ENCODE measurements at regions not wholly inside any gene's neighbourhood (a gene's known extent, or its start where the extent isn't known, plus 50 kb on each side); places are given as distances from the start of the nearest gene placed in this dataset.
"Not testable (repeated sequence)": the region's sequence is repeated elsewhere in the genome, so short reads cannot be mapped to it uniquely, and the experiment has no call there.

- DNase-seq; H3K4me3 Mint-ChIP-seq; CTCF ChIA-PET; H3K9me3 Mint-ChIP-seq (ENCODE audit: low read depth); H3K36me3 Mint-ChIP-seq; H3K4me1 Mint-ChIP-seq; H3K27me3 Mint-ChIP-seq; ATAC-seq; H3K27ac Mint-ChIP-seq: not testable (repeated sequence)
Measured at GRCh38 chr15:36163983-36164382, 415.4 kb upstream of the CDIN1 start.

- Mint-ChIP-seq H3K36me3 (no peaks in the 10 kb centered on the region), H3K4me3 (no peak overlapping the region), H3K9me3 (ENCODE audit: low read depth) (peaks cover 4% of the 10 kb centered on the region), H3K27me3 (no peaks in the 10 kb centered on the region), H3K4me1 (no peaks in the 10 kb centered on the region), H3K27ac (no peak overlapping the region)
- CTCF ChIA-PET = no interaction called here
- no peak for DNase-seq
- ATAC-seq = no peak
Measured at GRCh38 chr15:36172955-36173354, 406.5 kb upstream of the CDIN1 start.

GRCh38 chr15:36175186-36175740 is 404.2 kb upstream of the CDIN1 start:
- ATAC-seq = no peak
- CTCF ChIA-PET = no interaction called here

GRCh38 chr15:36175741-36176291 is 403.6 kb upstream of the CDIN1 start:
- Mint-ChIP-seq H3K36me3 (no peaks in the 10 kb centered on the region), H3K4me3 (no peak overlapping the region), H3K4me1 (no peaks in the 10 kb centered on the region), H3K27me3 (no peaks in the 10 kb centered on the region), H3K9me3 (ENCODE audit: low read depth) (peaks cover 4% of the 10 kb centered on the region), H3K27ac (no peak overlapping the region)
- ATAC-seq = no peak
- DNase-seq = no peak
- CTCF ChIA-PET = no interaction called here

More at GRCh38 chr15:36175186-36175740, 404.2 kb upstream of the CDIN1 start:
- no peaks in the 10 kb centered on the region for H3K27me3 Mint-ChIP-seq
- H3K4me1 Mint-ChIP-seq = no peaks in the 10 kb centered on the region
- H3K27ac Mint-ChIP-seq = no peak overlapping the region
- peaks cover 4% of the 10 kb centered on the region for H3K9me3 Mint-ChIP-seq (ENCODE audit: low read depth)
- no peak for DNase-seq
- H3K4me3 Mint-ChIP-seq = no peak overlapping the region
- no peaks in the 10 kb centered on the region for H3K36me3 Mint-ChIP-seq

- no peaks in the 10 kb centered on the region for H3K36me3 Mint-ChIP-seq
- no peak overlapping the region for H3K4me3 Mint-ChIP-seq
- H3K4me1 Mint-ChIP-seq = no peaks in the 10 kb centered on the region
- no peak overlapping the region for H3K27ac Mint-ChIP-seq
- DNase-seq (no peak), ATAC-seq (no peak)
- CTCF ChIA-PET = no interaction called here
- H3K9me3 Mint-ChIP-seq (ENCODE audit: low read depth) = peaks cover 4% of the 10 kb centered on the region
- H3K27me3 Mint-ChIP-seq = no peaks in the 10 kb centered on the region
Measured at GRCh38 chr15:36177590-36178302, 401.7 kb upstream of the CDIN1 start.

- DNase-seq (no peak), ATAC-seq (no peak)
- Mint-ChIP-seq H3K27ac (no peak overlapping the region), H3K4me1 (no peaks in the 10 kb centered on the region), H3K27me3 (no peaks in the 10 kb centered on the region), H3K9me3 (ENCODE audit: low read depth) (peaks cover 5% of the 10 kb centered on the region), H3K36me3 (no peaks in the 10 kb centered on the region), H3K4me3 (no peak overlapping the region)
- CTCF ChIA-PET = no interaction called here
Measured at GRCh38 chr15:36178303-36178633, 401.2 kb upstream of the CDIN1 start.

- DNase-seq (no peak), ATAC-seq (no peak)
- Mint-ChIP-seq H3K36me3 (no peaks in the 10 kb centered on the region), H3K4me3 (no peak overlapping the region), H3K9me3 (ENCODE audit: low read depth) (peaks cover 6% of the 10 kb centered on the region), H3K27ac (no peak overlapping the region), H3K4me1 (no peaks in the 10 kb centered on the region), H3K27me3 (no peaks in the 10 kb centered on the region)
- CTCF ChIA-PET = no interaction called here
Measured at GRCh38 chr15:36183201-36183600, 396.2 kb upstream of the CDIN1 start.

GRCh38 chr15:36185438-36185837 is 394.0 kb upstream of the CDIN1 start:
- H3K36me3 Mint-ChIP-seq = no peaks in the 10 kb centered on the region
- no peak overlapping the region for H3K27ac Mint-ChIP-seq
- peaks cover 6% of the 10 kb centered on the region for H3K9me3 Mint-ChIP-seq (ENCODE audit: low read depth)
- no peaks in the 10 kb centered on the region for H3K27me3 Mint-ChIP-seq
- CTCF ChIA-PET = no interaction called here
- no peak overlapping the region for H3K4me3 Mint-ChIP-seq
- ATAC-seq (no peak), DNase-seq (no peak)
- no peaks in the 10 kb centered on the region for H3K4me1 Mint-ChIP-seq

GRCh38 chr15:36185845-36186244 is 393.6 kb upstream of the CDIN1 start:
- CTCF ChIA-PET = no interaction called here
- Mint-ChIP-seq H3K27ac (no peak overlapping the region), H3K27me3 (no peaks in the 10 kb centered on the region)

GRCh38 chr15:36186376-36186775 is 393.1 kb upstream of the CDIN1 start:
- H3K27ac Mint-ChIP-seq = no peak overlapping the region
- ATAC-seq (no peak), DNase-seq (no peak)
- no peaks in the 10 kb centered on the region for H3K36me3 Mint-ChIP-seq
- H3K4me3 Mint-ChIP-seq = no peak overlapping the region
- CTCF ChIA-PET = no interaction called here
- no peaks in the 10 kb centered on the region for H3K4me1 Mint-ChIP-seq
- H3K27me3 Mint-ChIP-seq = no peaks in the 10 kb centered on the region
- H3K9me3 Mint-ChIP-seq (ENCODE audit: low read depth) = peaks cover 6% of the 10 kb centered on the region

More at GRCh38 chr15:36185845-36186244, 393.6 kb upstream of the CDIN1 start:
- no peak for DNase-seq
- no peak for ATAC-seq
- no peak overlapping the region for H3K4me3 Mint-ChIP-seq
- H3K4me1 Mint-ChIP-seq = no peaks in the 10 kb centered on the region
- peaks cover 6% of the 10 kb centered on the region for H3K9me3 Mint-ChIP-seq (ENCODE audit: low read depth)
- no peaks in the 10 kb centered on the region for H3K36me3 Mint-ChIP-seq

- H3K4me1 Mint-ChIP-seq = no peaks in the 10 kb centered on the region
Measured at GRCh38 chr15:36191459-36191858, 388.0 kb upstream of the CDIN1 start.

GRCh38 chr15:36195361-36196007 is 383.9 kb upstream of the CDIN1 start:
- H3K9me3 Mint-ChIP-seq (ENCODE audit: low read depth); H3K27me3 Mint-ChIP-seq; ATAC-seq; CTCF ChIA-PET; H3K4me1 Mint-ChIP-seq; H3K36me3 Mint-ChIP-seq; H3K27ac Mint-ChIP-seq; DNase-seq; H3K4me3 Mint-ChIP-seq: not testable (repeated sequence)

More at GRCh38 chr15:36191459-36191858, 388.0 kb upstream of the CDIN1 start:
- Mint-ChIP-seq H3K27ac (no peak overlapping the region), H3K36me3 (no peaks in the 10 kb centered on the region), H3K9me3 (ENCODE audit: low read depth) (peaks cover 6% of the 10 kb centered on the region), H3K27me3 (no peaks in the 10 kb centered on the region), H3K4me3 (no peak overlapping the region)
- DNase-seq (no peak), ATAC-seq (no peak)
- CTCF ChIA-PET = no interaction called here

GRCh38 chr15:36208868-36209582 is 370.4 kb upstream of the CDIN1 start:
- H3K27ac Mint-ChIP-seq = no peak overlapping the region
- CTCF ChIA-PET = no interaction called here
- peaks cover 5% of the 10 kb centered on the region for H3K9me3 Mint-ChIP-seq (ENCODE audit: low read depth)
- ATAC-seq (no peak), DNase-seq (no peak)
- H3K4me1 Mint-ChIP-seq = no peaks in the 10 kb centered on the region
- no peak overlapping the region for H3K4me3 Mint-ChIP-seq
- H3K27me3 Mint-ChIP-seq = no peaks in the 10 kb centered on the region
- no peaks in the 10 kb centered on the region for H3K36me3 Mint-ChIP-seq

- no peak for ATAC-seq
- no peak overlapping the region for H3K27ac Mint-ChIP-seq
Measured at GRCh38 chr15:36210426-36210825, 369.0 kb upstream of the CDIN1 start.

More at GRCh38 chr15:36210426-36210825, 369.0 kb upstream of the CDIN1 start:
- no peak for DNase-seq
- H3K36me3 Mint-ChIP-seq = no peaks in the 10 kb centered on the region
- no peaks in the 10 kb centered on the region for H3K4me1 Mint-ChIP-seq
- H3K9me3 Mint-ChIP-seq (ENCODE audit: low read depth) = peaks cover 5% of the 10 kb centered on the region
- no peak overlapping the region for H3K4me3 Mint-ChIP-seq
- CTCF ChIA-PET = no interaction called here
- no peaks in the 10 kb centered on the region for H3K27me3 Mint-ChIP-seq

Measured in activated CD8-positive, alpha-beta memory T cell treated with anti-CD3 and anti-CD28 coated beads, Interleukin-2, amount 10 ng/mL, durations not matched to agents 7 days and 5 days (primary cell).